Mesenchymal stem cell (in vitro differentiated cells and primary cell): ENCODE measurements at regions not wholly inside any gene's neighbourhood (a gene's known extent, or its start where the extent isn't known, plus 50 kb on each side); places are given as distances from the start of the nearest gene placed in this dataset.

Source experiments
- DNase-seq: peaks from one replicate; pipeline ENCODE4 v3.0.0-alpha.2; 2013
- H2AFZ ChIP-seq: one replicate; pipeline ENCODE4 v1.6.1; 2013; ENCODE audit warnings: low read depth, mild to moderate bottlenecking, control low read depth, inconsistent platforms, low read length, moderate library complexity
- H2AK5ac ChIP-seq: 2 replicates; pipeline ENCODE4 v1.6.1; 2013; ENCODE audit warnings: low read length, moderate library complexity, mild to moderate bottlenecking, inconsistent platforms; ENCODE audit not compliant: severe bottlenecking
- H2BK120ac ChIP-seq: one replicate; pipeline ENCODE4 v1.6.1; 2013; ENCODE audit warnings: low read depth, mild to moderate bottlenecking, inconsistent platforms, low read length, moderate library complexity
- H2BK12ac ChIP-seq, 2 experiments: one replicate each; pipeline ENCODE4 v1.6.1; 2013; ENCODE audit warnings: inconsistent platforms in 2 of 2, low read length in 2 of 2, mild to moderate bottlenecking in 2 of 2, moderate library complexity in 2 of 2, control low read depth in 1 of 2
- H2BK15ac ChIP-seq: one replicate; pipeline ENCODE4 v1.6.1; 2013; ENCODE audit warnings: mild to moderate bottlenecking, low read depth, inconsistent platforms; ENCODE audit not compliant: poor library complexity, severe bottlenecking
- H2BK5ac ChIP-seq: 2 replicates; pipeline ENCODE4 v1.6.1; 2013; ENCODE audit warnings: low read depth, mild to moderate bottlenecking, low read length, control low read depth, inconsistent platforms; ENCODE audit not compliant: poor library complexity, severe bottlenecking
- H3K14ac ChIP-seq, 2 experiments: one replicate each; pipeline ENCODE4 v1.6.1; 2013; ENCODE audit warnings: inconsistent platforms in 2 of 2, low read length in 2 of 2, control low read depth in 1 of 2, mild to moderate bottlenecking in 1 of 2, moderate library complexity in 1 of 2
- H3K18ac ChIP-seq, 2 experiments: one replicate each; pipeline ENCODE4 v1.6.1; 2013; ENCODE audit warnings: inconsistent platforms in 2 of 2, low read length in 2 of 2, control low read depth in 1 of 2, low read depth in 1 of 2, mild to moderate bottlenecking in 1 of 2
- H3K23ac ChIP-seq, 2 experiments: one replicate each; pipeline ENCODE4 v1.6.1; 2013; ENCODE audit warnings: inconsistent platforms in 2 of 2, low read length in 2 of 2, mild to moderate bottlenecking in 2 of 2, moderate library complexity in 2 of 2, control low read depth in 1 of 2
- H3K27ac ChIP-seq: 2 replicates; pipeline ENCODE4 v1.5.1; 2013; ENCODE audit warnings: mild to moderate bottlenecking, moderate library complexity, low read length, control low read depth, inconsistent platforms; ENCODE audit not compliant: poor library complexity, severe bottlenecking
- H3K27me3 ChIP-seq, 2 experiments: 2 replicates each; pipeline versions ENCODE4 v1.6.1 to v1.7.0; 2013; ENCODE audit warnings: low read length in 2 of 2, mild to moderate bottlenecking in 2 of 2, moderate library complexity in 2 of 2, control low read depth in 1 of 2, inconsistent platforms in 1 of 2; ENCODE audit not compliant: control insufficient read depth in 1 of 2, insufficient read depth in 1 of 2
- H3K36me3 ChIP-seq, 2 experiments: 2 replicates each; pipeline versions ENCODE4 v1.6.1 to v1.7.0; 2013; ENCODE audit warnings: low read length in 2 of 2, control low read depth in 1 of 2, inconsistent platforms in 1 of 2, low read depth in 1 of 2, mild to moderate bottlenecking in 1 of 2; ENCODE audit not compliant: insufficient read depth in 2 of 2, control insufficient read depth in 1 of 2
- H3K4ac ChIP-seq, 2 experiments: one replicate each; pipeline ENCODE4 v1.6.1; 2013; ENCODE audit warnings: inconsistent platforms in 2 of 2, low read length in 2 of 2, mild to moderate bottlenecking in 2 of 2, moderate library complexity in 2 of 2, control low read depth in 1 of 2, low read depth in 1 of 2
- H3K4me1 ChIP-seq: 2 replicates; pipeline ENCODE4 v1.6.1; 2013; ENCODE audit warnings: low read depth, low read length, control low read depth; ENCODE audit not compliant: control insufficient read depth, insufficient read depth
- H3K4me2 ChIP-seq: 2 replicates; pipeline ENCODE4 v1.6.1; 2013; ENCODE audit warnings: low read length, mild to moderate bottlenecking, inconsistent platforms; ENCODE audit not compliant: poor library complexity, severe bottlenecking
- H3K4me3 ChIP-seq, 2 experiments: 2 replicates each; pipeline versions ENCODE4 v1.5.1 to v1.7.0; 2013; ENCODE audit warnings: low read length in 2 of 2, mild to moderate bottlenecking in 2 of 2, control low read depth in 1 of 2, low read depth in 1 of 2; ENCODE audit not compliant: insufficient read depth in 1 of 2
- H3K79me1 ChIP-seq: replicated peaks from 2 replicates; pipeline ENCODE4 v1.6.1; 2013; ENCODE audit warnings: mild to moderate bottlenecking, control low read depth, low read length, inconsistent platforms; ENCODE audit not compliant: poor library complexity, severe bottlenecking
- H3K9ac ChIP-seq: 2 replicates; pipeline ENCODE4 v1.7.0; 2013; ENCODE audit warnings: mild to moderate bottlenecking, low read length, moderate library complexity
- H3K9me3 ChIP-seq: 2 replicates; pipeline ENCODE4 v1.7.0; 2013; ENCODE audit warnings: mild to moderate bottlenecking, low read length; ENCODE audit not compliant: control insufficient read depth
- H4K8ac ChIP-seq: one replicate; pipeline ENCODE4 v1.6.1; 2013; ENCODE audit warnings: inconsistent platforms, mild to moderate bottlenecking, low read length, moderate library complexity
- H4K91ac ChIP-seq: one replicate; pipeline ENCODE4 v1.6.1; 2013; ENCODE audit warnings: mild to moderate bottlenecking, low read length, inconsistent platforms
- WGBS: methylation state at CpG from one replicate; pipeline ENCODE4 v1.1.7; 2013; ENCODE audit warnings: mixed read lengths; 5-methylcytosine and 5-hydroxymethylcytosine counted together

DNA sequence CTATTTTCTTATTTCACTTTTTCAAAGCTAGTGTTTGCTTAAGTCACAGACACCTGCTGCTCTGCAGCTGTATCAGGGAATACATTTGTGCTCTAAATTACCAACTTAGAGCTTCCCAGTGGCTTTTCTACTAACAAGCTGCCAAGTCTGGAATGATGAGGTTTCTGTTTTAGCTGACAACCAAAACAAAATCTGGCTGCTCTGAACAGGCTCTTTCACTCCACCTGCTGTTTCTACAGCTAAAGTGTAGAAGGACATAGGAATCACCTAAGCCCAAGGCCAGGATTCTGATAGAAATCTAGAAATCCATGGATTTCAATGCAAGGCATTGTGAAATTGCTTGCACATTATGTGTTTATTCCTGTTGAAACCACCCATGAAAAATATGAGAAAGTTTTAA lies 201.2 kb downstream of the SUCLG1 start:
- H3K18ac ChIP-seq: no peak overlapping the region
- H3K14ac ChIP-seq: no peak overlapping the region
- H4K8ac ChIP-seq: no peak overlapping the region
- H3K9me3 ChIP-seq: no peaks in the 10 kb centered on the region
- no peak overlapping the region for H3K4ac ChIP-seq
- H3K27ac ChIP-seq: no peak overlapping the region
- no peaks in the 10 kb centered on the region for H3K27me3 ChIP-seq
- H3K79me1 ChIP-seq: no peaks in the 10 kb centered on the region
- H3K23ac ChIP-seq: no peak overlapping the region
- no peak overlapping the region for H2BK12ac ChIP-seq
- H3K4me3 ChIP-seq: no peak overlapping the region
- no peaks in the 10 kb centered on the region for H3K36me3 ChIP-seq
- H3K4me1 ChIP-seq: no peaks in the 10 kb centered on the region
- H2BK15ac ChIP-seq: no peak overlapping the region
- no peak overlapping the region for H4K91ac ChIP-seq
- no peak overlapping the region for H2BK120ac ChIP-seq
- H3K4me2 ChIP-seq: no peak overlapping the region
- H2AFZ ChIP-seq: no peak overlapping the region
- no peak for DNase-seq
- H3K9ac ChIP-seq: no peak overlapping the region
- no peak overlapping the region for H2AK5ac ChIP-seq
- no peak overlapping the region for H2BK5ac ChIP-seq

GRCh38 chr2:84251651-84252302 lies 207.3 kb downstream of the SUCLG1 start:
- no peak overlapping the region for H2AK5ac ChIP-seq
- H3K4me2 ChIP-seq: no peak overlapping the region
- no peaks in the 10 kb centered on the region for H3K4me1 ChIP-seq
- H3K36me3 ChIP-seq: no peaks in the 10 kb centered on the region
- no peak overlapping the region for H4K8ac ChIP-seq
- DNase-seq: no peak
- no peak overlapping the region for H3K9ac ChIP-seq
- H3K4ac ChIP-seq: no peak overlapping the region
- H3K4me3 ChIP-seq: no peak overlapping the region
- no peak overlapping the region for H2BK5ac ChIP-seq
- 85% methylated on average over 2 of the region's 2 CpGs for WGBS
- no peaks in the 10 kb centered on the region for H3K27me3 ChIP-seq
- no peak overlapping the region for H3K27ac ChIP-seq
- H2BK15ac ChIP-seq: no peak overlapping the region
- no peak overlapping the region for H3K18ac ChIP-seq
- H4K91ac ChIP-seq: no peak overlapping the region
- H2BK120ac ChIP-seq: no peak overlapping the region
- H3K9me3 ChIP-seq: no peaks in the 10 kb centered on the region
- H2AFZ ChIP-seq: no peak overlapping the region
- no peaks in the 10 kb centered on the region for H3K79me1 ChIP-seq
- no peak overlapping the region for H3K14ac ChIP-seq
- H2BK12ac ChIP-seq: no peak overlapping the region
- H3K23ac ChIP-seq: no peak overlapping the region

- H3K4ac ChIP-seq: no peak overlapping the region
- WGBS: 66% methylated on average over 4 of the region's 4 CpGs
These were observed 209.9 kb downstream of the SUCLG1 start for GRCh38 chr2:84249140-84249539.

DNA sequence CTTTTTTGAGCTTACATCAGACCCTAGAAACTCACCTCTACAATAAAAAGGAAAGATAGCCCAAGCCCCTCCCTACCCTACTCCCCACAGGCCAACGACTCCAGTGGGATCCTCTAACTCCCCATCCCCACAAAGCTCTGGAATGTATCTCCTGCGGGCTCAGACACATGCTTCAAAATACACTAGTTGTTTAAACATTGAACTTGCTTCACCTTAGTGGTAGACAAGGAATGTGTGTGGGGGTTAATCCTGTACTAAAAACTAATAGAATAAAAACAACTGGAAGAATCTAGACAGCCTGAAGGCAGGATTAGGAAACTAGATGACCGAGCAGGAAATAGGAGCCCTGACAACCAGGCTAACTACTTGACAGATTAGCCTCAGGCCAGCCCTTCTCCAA lies 211.5 kb downstream of the SUCLG1 start:
- H3K27ac ChIP-seq: no peak overlapping the region
- H3K18ac ChIP-seq: no peak overlapping the region
- H2BK12ac ChIP-seq: no peak overlapping the region
- H3K9ac ChIP-seq: no peak overlapping the region
- H3K4me3 ChIP-seq: no peak overlapping the region
- H3K14ac ChIP-seq: no peak overlapping the region
- H3K4me2 ChIP-seq: no peak overlapping the region
- no peak overlapping the region for H2BK120ac ChIP-seq
- no peak overlapping the region for H2AFZ ChIP-seq
- no peak overlapping the region for H4K8ac ChIP-seq
- H2BK15ac ChIP-seq: no peak overlapping the region
- H3K36me3 ChIP-seq: no peaks in the 10 kb centered on the region
- H3K27me3 ChIP-seq: no peaks in the 10 kb centered on the region
- no peaks in the 10 kb centered on the region for H3K79me1 ChIP-seq
- H3K23ac ChIP-seq: no peak overlapping the region
- no peak overlapping the region for H4K91ac ChIP-seq
- no peak overlapping the region for H2BK5ac ChIP-seq
- DNase-seq: no peak
- H3K9me3 ChIP-seq: no peaks in the 10 kb centered on the region
- 64% methylated on average over 3 of the region's 3 CpGs for WGBS
- H2AK5ac ChIP-seq: no peak overlapping the region
- H3K4ac ChIP-seq: no peak overlapping the region
- H3K4me1 ChIP-seq: no peaks in the 10 kb centered on the region

More at GRCh38 chr2:84249140-84249539, 209.9 kb downstream of the SUCLG1 start:
- Histone ChIP-seq H3K9ac (no peak overlapping the region), H2AFZ (no peak overlapping the region), H4K91ac (no peak overlapping the region), H3K27me3 (no peaks in the 10 kb centered on the region), H3K4me2 (no peak overlapping the region), H3K14ac (no peak overlapping the region), H3K23ac (no peak overlapping the region), H4K8ac (no peak overlapping the region), H3K9me3 (no peaks in the 10 kb centered on the region), H2BK120ac (no peak overlapping the region), H2BK12ac (no peak overlapping the region), H2BK15ac (no peak overlapping the region), H3K4me1 (no peaks in the 10 kb centered on the region), H3K18ac (no peak overlapping the region), H3K36me3 (no peaks in the 10 kb centered on the region), H3K4me3 (no peak overlapping the region), H3K27ac (no peak overlapping the region), H3K79me1 (no peaks in the 10 kb centered on the region), H2BK5ac (no peak overlapping the region), H2AK5ac (no peak overlapping the region)
- DNase-seq: no peak
